Fibroblast of lung (primary cell): ENCODE measurements at regions not wholly inside any gene's neighbourhood (a gene's known extent, or its start where the extent isn't known, plus 50 kb on each side); places are given as distances from the start of the nearest gene placed in this dataset.
"Not testable (repeated sequence)": the region's sequence is repeated elsewhere in the genome, so short reads cannot be mapped to it uniquely, and the experiment has no call there.

Experiments
- CTCF ChIP-seq, 2 donors: IDR thresholded peaks in 1 of 2; conservative IDR thresholded peaks in 1 of 2; 1 replicate in 1 of 2; 2 replicates in 1 of 2; pipeline ENCODE4 v1.5.1; 2011 to 2012; ENCODE audit warnings: low read length in 2 of 2, control low read depth in 1 of 2, inconsistent platforms in 1 of 2, low read depth in 1 of 2, mild to moderate bottlenecking in 1 of 2
- EZH2 ChIP-seq: IDR thresholded peaks from 2 replicates; pipeline ENCODE4 v1.5.1; 2012; ENCODE audit warnings: low read length, control low read depth, mild to moderate bottlenecking; ENCODE audit errors: missing control alignments

GRCh38 chr9:41048672-41049071 is 79.8 kb downstream of the FOXD4L6 start:
- TF ChIP-seq EZH2; CTCF (conservative IDR thresholded peaks at IDR 0.05 in 1 of 2, IDR thresholded peaks at IDR 0.05 in 1 of 2; ENCODE audit: low read depth in 1 of 2, low read length in 2 of 2): not testable (repeated sequence)
